ENCODE measurements at regions not wholly inside any gene's neighbourhood (a gene's known extent, or its start where the extent isn't known, plus 50 kb on each side); places are given as distances from the start of the nearest gene placed in this dataset.

DNA sequence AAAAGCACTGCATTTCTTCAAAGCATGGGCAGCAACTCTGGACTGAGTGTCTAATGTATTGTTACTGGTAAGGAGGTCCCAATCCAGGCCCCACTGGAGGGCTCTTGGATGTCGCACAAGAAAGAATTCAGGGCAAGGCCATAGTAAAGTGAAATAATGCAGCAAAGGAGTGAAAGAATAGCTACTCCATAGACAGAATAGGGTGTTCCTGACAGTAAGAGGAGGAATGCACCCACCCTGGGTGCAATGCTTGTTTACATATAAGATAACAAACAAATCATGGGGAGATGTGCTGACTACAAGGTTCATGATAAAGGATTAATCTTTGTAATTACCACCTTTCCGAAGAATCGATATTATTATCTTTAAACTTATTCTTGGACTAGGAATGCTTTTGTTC is 58.8 kb upstream of the ABCC4 start:
- no peak for ATAC-seq (ENCODE audit: low FRiP score)
- TF ChIP-seq, protein P1, sequence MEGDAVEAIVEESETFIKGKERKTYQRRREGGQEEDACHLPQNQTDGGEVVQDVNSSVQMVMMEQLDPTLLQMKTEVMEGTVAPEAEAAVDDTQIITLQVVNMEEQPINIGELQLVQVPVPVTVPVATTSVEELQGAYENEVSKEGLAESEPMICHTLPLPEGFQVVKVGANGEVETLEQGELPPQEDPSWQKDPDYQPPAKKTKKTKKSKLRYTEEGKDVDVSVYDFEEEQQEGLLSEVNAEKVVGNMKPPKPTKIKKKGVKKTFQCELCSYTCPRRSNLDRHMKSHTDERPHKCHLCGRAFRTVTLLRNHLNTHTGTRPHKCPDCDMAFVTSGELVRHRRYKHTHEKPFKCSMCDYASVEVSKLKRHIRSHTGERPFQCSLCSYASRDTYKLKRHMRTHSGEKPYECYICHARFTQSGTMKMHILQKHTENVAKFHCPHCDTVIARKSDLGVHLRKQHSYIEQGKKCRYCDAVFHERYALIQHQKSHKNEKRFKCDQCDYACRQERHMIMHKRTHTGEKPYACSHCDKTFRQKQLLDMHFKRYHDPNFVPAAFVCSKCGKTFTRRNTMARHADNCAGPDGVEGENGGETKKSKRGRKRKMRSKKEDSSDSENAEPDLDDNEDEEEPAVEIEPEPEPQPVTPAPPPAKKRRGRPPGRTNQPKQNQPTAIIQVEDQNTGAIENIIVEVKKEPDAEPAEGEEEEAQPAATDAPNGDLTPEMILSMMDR (IDR thresholded peaks at IDR 0.05): no peak
- DNase-seq (ENCODE audit: low spot score): no peak

DNA sequence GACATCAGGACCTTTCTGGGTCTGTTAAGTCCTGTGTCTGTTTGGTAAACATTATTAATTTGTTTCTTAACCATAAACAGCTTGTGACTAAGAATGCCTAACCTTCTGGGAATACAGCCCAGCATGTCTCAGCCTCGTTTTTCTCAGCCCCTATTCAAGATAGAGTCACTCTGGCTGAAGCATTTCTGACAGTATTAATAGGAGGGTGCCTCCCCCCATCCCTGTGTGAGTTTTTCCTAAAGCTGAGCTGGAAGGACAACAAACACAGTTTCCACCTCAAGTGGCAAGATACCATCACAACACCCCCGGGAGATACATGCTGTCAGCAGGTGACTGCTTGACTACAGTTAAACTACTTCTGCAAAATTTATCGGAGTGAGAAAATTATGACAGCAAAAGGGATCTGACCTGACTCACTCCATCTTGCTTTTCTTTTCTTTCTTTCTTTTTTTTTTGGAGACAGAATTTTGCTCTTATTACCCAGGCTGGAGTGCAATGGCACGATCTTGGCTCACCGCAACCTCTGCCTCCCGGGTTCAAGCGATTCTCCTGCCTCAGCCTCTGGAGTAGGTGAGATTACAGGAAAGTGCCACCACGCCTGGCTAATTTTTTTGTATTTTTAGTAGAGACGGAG is 59.3 kb upstream of the ABCC4 start:
- TF ChIP-seq, protein P1 (IDR thresholded peaks at IDR 0.05): no peak
- ATAC-seq (ENCODE audit: low FRiP score): no peak
- no peak for DNase-seq (ENCODE audit: low spot score)

DNA sequence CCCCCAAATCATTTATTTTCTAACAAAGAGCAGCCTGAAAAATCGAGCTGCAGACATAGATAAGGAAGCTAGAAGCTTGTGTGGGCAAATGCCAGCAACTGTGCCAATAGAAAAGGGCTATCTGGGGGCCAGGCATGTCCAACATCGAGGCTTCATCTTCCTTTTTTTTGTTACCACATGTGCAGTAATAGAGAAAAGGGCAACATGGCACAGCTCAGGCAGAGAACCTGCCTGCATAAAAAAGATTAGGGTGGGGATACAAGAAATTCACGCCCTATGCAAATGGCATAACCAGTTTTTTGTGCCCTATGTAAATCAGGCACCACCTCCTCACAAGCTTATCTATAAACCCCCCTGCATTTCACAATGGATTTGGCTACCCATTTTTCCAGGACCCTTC is 60.4 kb upstream of the ABCC4 start:
- TF ChIP-seq, protein P1 (IDR thresholded peaks at IDR 0.05): no peak
- no peak for ATAC-seq (ENCODE audit: low FRiP score)
- no peak for DNase-seq (ENCODE audit: low spot score)

DNA sequence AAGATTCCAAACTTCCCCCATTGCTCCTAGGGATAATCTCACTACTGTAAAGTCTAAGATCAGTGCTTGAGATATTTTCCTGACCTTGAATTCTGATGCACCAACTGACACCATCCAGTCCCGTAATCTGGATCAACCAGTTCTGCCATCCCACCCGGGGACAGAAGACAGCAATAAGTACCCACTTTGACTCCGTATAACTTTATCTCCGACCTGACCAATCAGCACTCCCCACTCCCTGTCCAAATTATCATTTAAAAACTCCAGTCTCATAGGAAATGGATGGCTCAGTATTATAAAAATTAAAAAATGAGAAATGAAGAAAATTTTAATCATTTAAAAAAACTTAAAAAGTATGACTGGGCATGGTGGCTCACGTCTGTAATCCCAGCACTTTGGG is 61.4 kb upstream of the ABCC4 start:
- ATAC-seq (ENCODE audit: low FRiP score): no peak
- DNase-seq (ENCODE audit: low spot score): no peak
- TF ChIP-seq, protein P1 (IDR thresholded peaks at IDR 0.05): no peak

DNA sequence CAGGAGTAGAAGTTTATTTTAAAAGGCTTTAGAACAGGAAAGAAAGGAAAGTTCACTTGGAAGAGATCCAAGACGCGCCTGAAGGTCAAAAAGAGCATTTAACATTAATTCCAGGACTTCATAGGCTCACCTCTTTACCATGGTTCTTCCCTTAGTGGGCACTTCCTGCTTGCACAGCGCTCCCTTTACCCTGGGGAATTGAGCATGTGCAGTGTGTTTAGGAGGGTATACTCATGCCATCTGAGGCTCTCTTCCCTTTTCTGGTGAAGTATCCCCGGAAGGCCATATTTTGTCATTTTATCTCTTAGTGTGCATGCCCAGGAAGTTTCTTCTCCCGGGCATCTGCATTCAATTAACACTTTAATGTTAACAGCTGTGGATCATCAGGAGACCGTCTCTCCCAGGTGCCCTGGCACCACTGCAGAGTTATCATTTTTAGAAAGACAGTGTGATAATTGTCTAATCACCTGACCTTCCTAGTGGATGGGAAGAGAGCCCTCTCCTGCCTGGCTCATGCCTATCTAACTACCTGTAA is 66.1 kb upstream of the ABCC4 start:
- DNase-seq (ENCODE audit: low spot score) (no peak), ATAC-seq (ENCODE audit: low FRiP score) (no peak)
- TF ChIP-seq, protein P1 (IDR thresholded peaks at IDR 0.05): no peak

DNA sequence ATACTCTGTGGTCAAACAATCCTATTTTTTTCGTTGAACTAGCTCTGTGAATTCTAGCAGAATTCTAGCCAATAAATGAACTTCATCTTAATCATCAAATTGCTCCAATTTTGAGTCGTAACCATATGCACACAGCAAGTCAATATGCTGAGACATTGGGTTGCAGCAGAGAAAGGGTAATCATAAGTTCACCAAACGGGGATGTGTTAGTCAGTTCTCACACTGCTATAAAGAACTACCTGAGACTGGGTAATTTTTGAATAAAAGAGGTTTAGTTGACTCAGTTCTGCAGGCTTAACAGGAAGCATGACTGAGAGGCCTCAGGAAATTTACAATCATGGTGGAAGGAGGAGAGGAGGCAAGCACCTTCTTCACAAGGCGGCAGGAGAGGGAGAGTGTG is 67.7 kb upstream of the ABCC4 start:
- ATAC-seq (ENCODE audit: low FRiP score) (no peak), DNase-seq (ENCODE audit: low spot score) (no peak)
- TF ChIP-seq, protein P1 (IDR thresholded peaks at IDR 0.05): no peak

DNA sequence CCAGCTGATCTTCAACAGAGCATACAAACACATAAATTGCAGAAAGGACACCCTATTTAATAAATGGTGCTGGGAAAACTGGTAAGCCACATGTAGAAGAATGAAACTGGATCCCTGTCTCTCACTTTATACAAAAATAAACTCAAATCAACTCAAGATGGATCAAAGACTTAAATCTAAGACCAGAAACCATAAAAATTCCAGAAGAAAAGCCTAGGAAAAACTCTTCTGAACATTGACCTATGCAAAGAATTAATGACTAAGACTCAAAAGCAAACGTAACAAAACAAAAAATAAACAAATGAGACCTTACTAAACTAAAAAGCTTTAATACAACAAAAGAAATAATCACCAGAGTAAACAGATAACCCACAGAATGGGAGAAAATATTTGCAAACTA is 74.5 kb upstream of the ABCC4 start:
- ATAC-seq (ENCODE audit: low FRiP score): no peak
- DNase-seq (ENCODE audit: low spot score): no peak
- TF ChIP-seq, protein P1 (IDR thresholded peaks at IDR 0.05): no peak

Measured in omental fat pad (tissue), 3 donors.